A549 (cell line): ENCODE measurements at regions not wholly inside any gene's neighbourhood (a gene's known extent, or its start where the extent isn't known, plus 50 kb on each side); places are given as distances from the start of the nearest gene placed in this dataset.
A peak's percentile ranks its signal among the peaks of the same experiment; 100 is the strongest.

Experiments used
- ATAC-seq, 2 experiments: fragments of 200-7000 bp in 1 of 2; fragments of >200 bp in 1 of 2; cut with Nextera tagmentation in 1 of 2; cut with Tn5 transposase in 1 of 2; 3 replicates each; pipeline versions ENCODE4 v1.8.0 to v1.9.1; 2018 to 2020; ENCODE audit warnings: mild to moderate bottlenecking in 1 of 2, moderate library complexity in 1 of 2
- CTCF ChIA-PET: fragments of 300-600 bp; sonication (Branson Sonifier 250); formaldehyde crosslinking; extraction: SDS; loops from one replicate; lab custom pipeline; 2021; ENCODE audit warnings: antibody characterized with exemption, inconsistent platforms; lab: Yijun Ruan, JAX
- POLR2A ChIA-PET: fragments of 350-600 bp; formaldehyde crosslinking; extraction: SDS; loops from one replicate; lab custom pipeline; 2021; ENCODE audit warnings: antibody characterized with exemption, inconsistent platforms; lab: Yijun Ruan, JAX
- DNase-seq, 2 experiments: peaks; one replicate each; pipeline versions ENCODE4 v3.0.0 to v3.0.0-alpha.2; 2011 to 2016; ENCODE audit warnings: low read depth in 1 of 2, low spot score in 1 of 2
- FAIRE-seq: peaks from 2 replicates; lab custom pipeline; 2011; peaks lifted over from hg19 to GRCh38; lab: Jason Lieb, UNC
- H3K27ac ChIP-seq, 2 experiments: fragments of >200 bp; sonication (Bioruptor Twin); formaldehyde crosslinking; 3 replicates each; pipeline ENCODE4 v1.5.1; 2016 to 2017
- H3K4me1 ChIP-seq: fragments of >200 bp; sonication (Bioruptor Twin); formaldehyde crosslinking; 3 replicates; pipeline ENCODE4 v1.6.1; 2016
- H3K4me2 ChIP-seq: fragments of >200 bp; sonication (Bioruptor Twin); formaldehyde crosslinking; 3 replicates; pipeline ENCODE4 v1.6.1; 2016
- H3K4me3 ChIP-seq: fragments of >200 bp; sonication (Bioruptor Twin); formaldehyde crosslinking; 3 replicates; pipeline ENCODE4 v1.5.1; 2016
- H3K9me3 ChIP-seq: fragments of >200 bp; sonication (Bioruptor Twin); formaldehyde crosslinking; 3 replicates; pipeline ENCODE4 v1.6.1; 2016
- BHLHE40 ChIP-seq: IDR thresholded peaks from 2 replicates; pipeline ENCODE4 v1.6.1; 2012; ENCODE audit warnings: low read depth, low read length, inconsistent platforms
- CBX2 ChIP-seq: fragments of 200-600 bp; sonication (generic); IDR thresholded peaks from 2 replicates; pipeline ENCODE4 v1.6.1; 2016; ENCODE audit warnings: low read depth, mild to moderate bottlenecking, borderline replicate concordance
- CHD4 ChIP-seq: fragments of 200-600 bp; sonication (generic); IDR thresholded peaks from 2 replicates; pipeline ENCODE4 v1.6.1; 2016; ENCODE audit warnings: antibody characterized with exemption, mild to moderate bottlenecking, borderline replicate concordance
- EP300 ChIP-seq, 2 experiments: fragments of >200 bp; sonication (Bioruptor Twin); formaldehyde crosslinking; IDR thresholded peaks; 2 replicates in 1 of 2; 3 replicates in 1 of 2; pipeline ENCODE4 v1.6.1; 2016 to 2017
- FOXS1 ChIP-seq: fragments of 250-450 bp; sonication (Bioruptor Pico); IDR thresholded peaks from 2 replicates; pipeline ENCODE4 v1.5.0; 2020; ENCODE audit warnings: mild to moderate bottlenecking, moderate library complexity
- GATA3 ChIP-seq: IDR thresholded peaks from 2 replicates; pipeline ENCODE4 v1.6.1; 2012; ENCODE audit warnings: borderline replicate concordance
- HEYL ChIP-seq: fragments of 250-450 bp; sonication (Bioruptor Pico); IDR thresholded peaks from 2 replicates; pipeline ENCODE4 v1.8.0; 2021; ENCODE audit warnings: mild to moderate bottlenecking, moderate library complexity
- HMGXB4 ChIP-seq: fragments of 250-450 bp; sonication (Bioruptor Pico); IDR thresholded peaks from 2 replicates; pipeline ENCODE4 v1.5.0; 2021; ENCODE audit warnings: mild to moderate bottlenecking, moderate library complexity, borderline replicate concordance
- HOXB5 ChIP-seq: fragments of 250-450 bp; sonication (Bioruptor Pico); IDR thresholded peaks from 2 replicates; pipeline ENCODE4 v1.5.0; 2020; ENCODE audit warnings: mild to moderate bottlenecking, moderate library complexity
- JUNB ChIP-seq: fragments of >200 bp; sonication (Bioruptor Twin); formaldehyde crosslinking; IDR thresholded peaks from 2 replicates; pipeline ENCODE4 v1.6.1; 2016
- KDM1A ChIP-seq: fragments of 200-600 bp; sonication (generic); IDR thresholded peaks from 2 replicates; pipeline ENCODE4 v1.6.1; 2016; ENCODE audit warnings: low read depth, mild to moderate bottlenecking
- MAZ ChIP-seq: fragments of 150-350 bp; IDR thresholded peaks from 2 replicates; pipeline ENCODE4 v1.6.1; 2014; ENCODE audit warnings: antibody characterized with exemption, low read depth, low read length, borderline replicate concordance
- MYC ChIP-seq: IDR thresholded peaks from 2 replicates; pipeline ENCODE4 v1.6.1; 2012; ENCODE audit warnings: mild to moderate bottlenecking, inconsistent platforms, low read length, improper control_type of control experiment, borderline replicate concordance
- NR3C1 ChIP-seq: fragments of >200 bp; sonication (Bioruptor Twin); formaldehyde crosslinking; IDR thresholded peaks from 3 replicates; pipeline ENCODE4 v1.6.1; 2017
- REST ChIP-seq: fragments of 200-600 bp; sonication (generic); IDR thresholded peaks from 2 replicates; pipeline ENCODE4 v1.6.1; 2016; ENCODE audit warnings: antibody characterized with exemption, mild to moderate bottlenecking, moderate library complexity
- RNF2 ChIP-seq: fragments of 200-600 bp; sonication (generic); IDR thresholded peaks from 2 replicates; pipeline ENCODE4 v1.6.1; 2016; ENCODE audit warnings: low read depth, mild to moderate bottlenecking, antibody characterized with exemption, moderate library complexity, borderline replicate concordance
- SREBF2 ChIP-seq: fragments of 450-650 bp; IDR thresholded peaks from 2 replicates; pipeline ENCODE4 v1.6.1; 2014; ENCODE audit warnings: mild to moderate bottlenecking, moderate library complexity
- TFCP2L1 ChIP-seq: fragments of 250-450 bp; sonication (Bioruptor Pico); IDR thresholded peaks from 2 replicates; pipeline ENCODE4 v1.5.0; 2021; ENCODE audit warnings: mild to moderate bottlenecking
- TP53 ChIP-seq: fragments of 250-450 bp; sonication (Bioruptor Pico); IDR thresholded peaks from 2 replicates; pipeline ENCODE4 v1.5.0; 2021; ENCODE audit warnings: mild to moderate bottlenecking, moderate library complexity
- ZFP36 ChIP-seq: fragments of 450-650 bp; IDR thresholded peaks from 2 replicates; pipeline ENCODE4 v1.6.1; 2014; ENCODE audit warnings: borderline replicate concordance; ENCODE audit not compliant: partially characterized antibody
- ZSCAN20 ChIP-seq: fragments of 250-450 bp; sonication (Bioruptor Pico); IDR thresholded peaks from 2 replicates; pipeline ENCODE4 v1.8.0; 2022; ENCODE audit warnings: mild to moderate bottlenecking, moderate library complexity
- WGBS: methylation state at CpG from one replicate; pipeline ENCODE4 v1.1.6; 2017; ENCODE audit errors: missing lambda C conversion rate; 5-methylcytosine and 5-hydroxymethylcytosine counted together
- TF ChIP-seq, protein P1 (sequence below): IDR thresholded peaks from 2 replicates; pipeline ENCODE4 v1.6.1; 2012; ENCODE audit warnings: low read depth, borderline replicate concordance
- TF ChIP-seq, protein P2 (sequence below): fragments of >200 bp; sonication (Bioruptor Twin); formaldehyde crosslinking; IDR thresholded peaks from 2 replicates; pipeline ENCODE4 v1.6.1; 2016

DNA sequence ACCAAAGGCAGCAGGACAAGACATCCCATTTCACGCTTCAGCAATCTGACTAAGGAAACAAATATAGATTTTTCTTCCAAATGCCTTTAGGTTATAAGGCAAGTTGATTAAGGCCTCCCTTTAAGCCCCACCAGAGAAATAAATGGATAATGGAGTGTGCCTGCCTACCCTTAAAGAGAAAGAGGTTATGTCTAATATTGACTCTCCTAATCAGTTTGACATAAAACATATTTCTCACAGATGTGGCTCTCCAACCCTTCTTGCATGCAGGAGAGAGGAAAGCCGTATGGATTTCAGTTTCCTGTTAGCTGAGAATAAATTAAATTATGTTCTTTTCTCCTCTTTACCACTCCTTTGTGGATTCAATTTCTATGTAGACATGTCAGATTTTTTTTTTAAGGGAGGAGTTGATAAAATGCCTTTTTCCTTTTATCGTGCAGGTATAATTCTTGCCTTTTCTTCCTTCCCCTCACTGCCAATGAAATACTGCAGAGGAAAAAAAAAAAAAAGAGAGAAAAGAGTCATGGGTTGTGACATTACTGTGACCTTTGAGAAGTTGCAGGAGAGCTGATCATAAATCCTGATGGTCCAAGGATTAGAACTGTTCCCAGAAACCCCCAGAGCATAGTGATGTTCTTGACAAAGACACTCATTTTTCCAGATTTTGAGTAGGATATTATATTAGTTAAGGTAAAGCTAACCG, 355.3 kb upstream of the SLCO3A1 start:
- FAIRE-seq: peak; percentile 23
- CTCF ChIA-PET: no interaction called here
- no peak overlapping the region for H3K27ac ChIP-seq
- no peaks in the 10 kb centered on the region for H3K9me3 ChIP-seq
- no peak for ATAC-seq
- no peak for TF ChIP-seq SREBF2
- no peak for TF ChIP-seq HMGXB4 (CRISPR knock-in tag)
- TF ChIP-seq CBX2: no peak
- no peak for TF ChIP-seq GATA3
- TF ChIP-seq BHLHE40: no peak
- TF ChIP-seq KDM1A: no peak
- no peak for TF ChIP-seq JUNB
- no peak for TF ChIP-seq RNF2
- TF ChIP-seq FOXS1 (CRISPR knock-in tag): no peak
- no peak for TF ChIP-seq TP53
- no peak for TF ChIP-seq NR3C1
- no peak for TF ChIP-seq HEYL (CRISPR knock-in tag)
- TF ChIP-seq, protein P1, sequence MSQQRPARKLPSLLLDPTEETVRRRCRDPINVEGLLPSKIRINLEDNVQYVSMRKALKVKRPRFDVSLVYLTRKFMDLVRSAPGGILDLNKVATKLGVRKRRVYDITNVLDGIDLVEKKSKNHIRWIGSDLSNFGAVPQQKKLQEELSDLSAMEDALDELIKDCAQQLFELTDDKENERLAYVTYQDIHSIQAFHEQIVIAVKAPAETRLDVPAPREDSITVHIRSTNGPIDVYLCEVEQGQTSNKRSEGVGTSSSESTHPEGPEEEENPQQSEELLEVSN: no peak
- TF ChIP-seq, protein P2, sequence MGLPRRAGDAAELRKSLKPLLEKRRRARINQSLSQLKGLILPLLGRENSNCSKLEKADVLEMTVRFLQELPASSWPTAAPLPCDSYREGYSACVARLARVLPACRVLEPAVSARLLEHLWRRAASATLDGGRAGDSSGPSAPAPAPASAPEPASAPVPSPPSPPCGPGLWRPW: no peak
- TF ChIP-seq CHD4: no peak
- no peak for TF ChIP-seq ZSCAN20 (CRISPR knock-in tag)
- TF ChIP-seq MAZ: no peak
- no peak for TF ChIP-seq MYC
- TF ChIP-seq TFCP2L1 (CRISPR knock-in tag): no peak
- TF ChIP-seq ZFP36: no peak
- POLR2A ChIA-PET: no interaction called here
- H3K4me1 ChIP-seq: peaks cover 8% of the 10 kb centered on the region; the same call in 2 of the 3 replicates
- H3K4me3 ChIP-seq: no peak overlapping the region
- no peak for DNase-seq
- 59% methylated on average over 4 of the region's 4 CpGs for WGBS
- no peak overlapping the region for H3K4me2 ChIP-seq

DNA sequence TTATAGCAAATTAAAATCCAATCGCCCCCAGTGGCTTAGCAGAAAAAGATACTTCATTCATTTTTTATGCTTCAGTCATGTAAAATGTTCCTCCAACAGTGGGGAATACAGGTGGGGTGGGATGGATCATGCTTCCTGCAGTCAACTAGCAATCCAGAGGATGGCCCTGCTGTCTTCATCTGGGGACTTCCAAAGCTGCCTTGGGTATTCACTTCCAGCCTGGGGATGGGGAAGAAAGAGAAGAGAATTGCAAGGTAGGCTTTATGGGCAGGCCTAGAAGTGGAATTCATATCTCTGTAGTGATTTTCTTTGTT, 354.8 kb upstream of the SLCO3A1 start:
- no peaks in the 10 kb centered on the region for H3K9me3 ChIP-seq
- no peak overlapping the region for H3K4me2 ChIP-seq
- no peak overlapping the region for H3K4me3 ChIP-seq
- FAIRE-seq (no peak), DNase-seq (no peak), ATAC-seq (no peak)
- no peak for TF ChIP-seq EP300 (IDR thresholded peaks at IDR 0.05)
- TF ChIP-seq HOXB5 (CRISPR knock-in tag): no peak
- TF ChIP-seq REST: no peak
- 52% methylated on average over 1 of the region's 1 CpG for WGBS
- no peak overlapping the region for H3K27ac ChIP-seq
- POLR2A ChIA-PET: no interaction called here
- CTCF ChIA-PET: no interaction called here
- H3K4me1 ChIP-seq: peaks cover 8% of the 10 kb centered on the region; the same call in 2 of the 3 replicates
